Dermis blood vessel endothelial cell (primary cell): ENCODE measurements at regions not wholly inside any gene's neighbourhood (a gene's known extent, or its start where the extent isn't known, plus 50 kb on each side); places are given as distances from the start of the nearest gene placed in this dataset.

Experiments
- DNase-seq: peaks from one replicate; pipeline ENCODE4 v3.0.0; 2010

DNA sequence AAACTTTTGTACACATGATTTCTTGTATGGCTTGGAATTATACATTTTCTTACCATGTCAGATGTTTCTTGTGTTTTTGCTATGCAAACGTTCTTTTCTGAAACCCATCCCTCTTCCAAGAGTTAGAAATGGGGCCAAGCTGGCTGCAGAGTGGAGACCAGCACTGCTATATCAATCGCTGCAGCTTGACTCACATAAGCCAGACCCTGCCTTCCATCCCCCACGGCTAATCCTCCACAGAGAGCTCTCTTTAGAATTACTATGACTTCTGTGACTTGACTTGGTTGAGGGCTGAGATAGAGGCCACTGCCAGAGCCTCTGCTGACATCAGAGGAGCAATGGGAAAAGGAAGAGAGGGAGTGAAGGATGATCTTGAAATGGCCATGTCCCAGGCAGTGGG lies 147.9 kb downstream of the DACT1 start:
- DNase-seq: no peak

DNA sequence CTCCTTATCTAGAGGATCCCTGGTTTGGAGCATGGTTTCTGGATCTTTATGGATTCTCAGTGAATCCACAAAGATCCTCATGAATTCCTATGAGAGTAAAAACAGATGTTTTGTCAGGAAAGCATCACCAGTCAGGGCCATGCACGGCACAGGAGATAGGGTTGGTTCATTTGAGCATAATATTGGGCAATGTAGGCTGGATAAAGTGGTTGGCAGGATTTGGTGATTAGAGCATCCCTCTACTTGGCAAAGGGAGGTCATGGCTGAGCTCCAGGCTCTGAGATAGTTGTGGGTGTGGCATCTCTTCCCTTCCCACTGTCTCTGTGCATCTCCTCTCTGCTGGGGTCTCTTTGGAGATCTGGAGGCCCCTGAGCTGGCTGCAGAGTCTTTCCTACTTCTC lies 149.8 kb downstream of the DACT1 start:
- no peak for DNase-seq

DNA sequence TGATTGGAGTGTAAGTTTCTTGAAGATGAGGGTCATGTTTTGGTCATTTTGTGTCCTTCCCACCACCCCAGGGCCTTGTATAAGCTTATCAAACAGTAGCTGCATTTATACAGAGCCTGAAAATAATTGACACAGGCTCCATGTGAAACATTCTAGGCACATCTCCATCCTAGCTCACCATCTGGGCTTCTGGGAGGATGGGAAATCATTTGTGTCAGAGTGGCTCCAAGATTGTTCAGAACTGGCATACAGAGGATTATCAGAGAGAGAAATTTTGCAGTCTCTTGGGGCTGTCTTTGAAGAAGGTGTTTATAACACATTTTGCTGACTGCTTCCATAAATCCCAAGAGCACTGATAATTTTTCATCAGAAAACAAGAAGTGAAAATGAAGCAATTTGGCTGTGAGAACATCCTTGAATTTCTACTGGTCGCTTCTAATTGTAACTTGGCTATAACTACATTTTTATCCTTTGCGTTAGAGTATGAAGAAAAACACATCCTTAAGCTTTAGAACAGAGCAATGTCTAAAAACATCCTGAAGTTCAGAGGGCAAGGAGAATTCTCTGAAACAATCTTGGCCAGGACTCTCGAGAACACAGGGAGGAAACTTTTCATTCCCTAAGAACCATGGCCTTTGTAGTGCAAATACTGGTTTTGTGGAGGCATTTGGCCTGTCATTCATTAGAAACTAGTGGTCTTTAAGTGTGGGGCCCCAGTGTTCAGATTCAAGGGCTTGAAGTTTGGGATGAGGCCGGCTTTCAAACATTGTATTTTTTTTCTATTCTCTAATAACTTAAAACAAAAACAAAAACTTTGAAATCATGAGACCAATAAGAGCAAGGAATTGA lies 151.1 kb downstream of the DACT1 start:
- DNase-seq: no peak

DNA sequence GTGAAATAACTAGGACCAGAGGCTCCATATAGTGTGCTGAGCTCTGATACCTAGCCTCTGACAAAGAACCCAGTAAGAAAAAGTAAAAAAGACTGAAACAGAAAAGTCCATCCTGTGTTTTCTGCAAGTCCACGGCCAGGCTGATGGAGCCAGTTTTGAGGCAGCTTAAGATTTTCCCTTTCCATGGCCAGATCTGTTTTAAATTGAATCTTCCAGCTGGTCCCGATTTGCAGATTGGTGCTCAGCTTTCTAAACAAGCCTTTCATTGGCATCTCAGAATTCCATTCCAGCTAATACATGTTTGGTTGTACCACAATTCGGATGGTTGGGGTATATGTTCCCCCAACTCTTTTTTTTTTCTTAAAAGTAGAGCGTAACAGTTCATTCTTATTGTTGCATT lies 152.0 kb downstream of the DACT1 start:
- DNase-seq: no peak

DNA sequence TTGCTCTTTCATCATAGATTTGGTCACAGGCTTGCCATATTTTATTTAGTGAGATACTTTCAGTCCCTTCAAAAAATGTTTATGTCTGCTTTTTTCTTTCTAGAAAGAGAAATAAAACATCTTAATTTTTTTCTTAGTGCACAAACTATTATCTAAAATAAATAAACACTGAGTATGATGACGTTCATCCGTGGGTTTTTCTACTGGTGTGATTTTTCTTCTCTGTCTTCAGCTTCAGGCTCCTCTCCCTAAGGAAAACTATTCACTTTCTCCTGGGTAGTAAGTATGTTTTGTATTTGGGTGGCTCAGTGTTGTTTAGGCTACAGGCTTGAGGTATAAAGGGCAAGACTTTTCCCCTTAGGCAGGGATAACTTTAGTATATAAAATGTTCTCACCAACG lies 154.7 kb downstream of the DACT1 start:
- DNase-seq: no peak

DNA sequence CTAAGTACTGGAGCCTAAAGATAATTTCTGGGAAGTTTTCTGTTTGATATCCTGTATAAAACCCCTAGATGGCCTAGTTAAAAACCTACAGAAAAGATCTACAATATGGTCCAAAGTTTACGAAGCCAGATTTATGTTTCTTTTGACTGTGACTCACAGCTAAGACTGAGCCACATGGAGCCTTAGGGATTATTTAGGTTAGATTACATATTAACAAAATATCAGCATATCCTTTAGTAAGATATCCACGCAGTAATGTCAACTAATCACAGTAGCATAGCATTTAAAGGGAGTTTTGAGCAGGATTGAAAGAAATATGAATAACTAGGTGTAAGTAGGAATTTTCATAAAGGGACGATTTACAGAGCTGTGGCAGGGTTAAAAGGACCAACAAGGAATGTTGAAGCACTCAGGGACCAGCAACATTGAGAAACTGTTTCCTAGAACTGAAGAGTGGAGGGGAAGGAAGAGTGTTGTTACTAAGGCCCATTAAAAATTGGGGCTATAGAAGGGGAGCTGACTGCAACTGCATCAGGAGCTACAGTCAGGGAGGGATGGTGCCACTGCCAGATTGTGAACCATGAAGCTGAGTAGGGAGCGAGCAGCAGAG lies 155.5 kb downstream of the DACT1 start:
- no peak for DNase-seq

DNA sequence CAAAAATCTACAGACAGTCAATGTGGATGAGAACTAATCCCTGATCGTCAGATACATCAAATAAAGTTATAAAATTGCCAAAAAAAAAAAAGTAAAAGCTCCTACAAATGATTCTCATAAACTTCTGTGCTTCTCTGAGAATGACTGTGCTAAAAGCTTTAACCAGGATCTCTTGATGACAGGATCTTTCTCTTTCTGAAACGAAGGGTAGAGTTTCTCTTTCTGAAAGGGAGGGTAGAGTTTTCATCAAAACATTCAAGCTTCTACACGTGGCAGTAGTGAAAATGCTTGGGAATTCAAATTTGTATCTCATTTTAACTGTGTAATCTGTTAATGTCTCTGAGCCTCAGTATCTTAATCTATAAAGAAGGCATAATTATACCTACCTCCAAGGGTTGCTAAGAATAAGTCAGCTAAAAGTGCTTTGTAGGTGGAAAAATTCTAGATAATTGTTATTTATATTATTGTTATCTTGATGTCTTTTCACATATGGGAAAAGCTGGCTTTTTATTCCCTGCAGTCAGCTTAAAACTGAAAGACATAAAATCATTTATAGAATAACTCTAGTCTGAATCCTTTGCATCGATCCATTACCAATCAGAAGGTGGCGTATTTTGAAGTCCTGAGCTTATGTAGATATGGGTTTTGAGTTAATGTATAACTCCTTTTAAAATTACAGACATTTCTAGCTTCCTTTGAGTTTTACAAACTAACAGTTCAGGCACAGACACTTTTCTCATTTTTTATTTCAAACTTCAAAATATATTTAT lies 157.4 kb downstream of the DACT1 start:
- DNase-seq: no peak

DNA sequence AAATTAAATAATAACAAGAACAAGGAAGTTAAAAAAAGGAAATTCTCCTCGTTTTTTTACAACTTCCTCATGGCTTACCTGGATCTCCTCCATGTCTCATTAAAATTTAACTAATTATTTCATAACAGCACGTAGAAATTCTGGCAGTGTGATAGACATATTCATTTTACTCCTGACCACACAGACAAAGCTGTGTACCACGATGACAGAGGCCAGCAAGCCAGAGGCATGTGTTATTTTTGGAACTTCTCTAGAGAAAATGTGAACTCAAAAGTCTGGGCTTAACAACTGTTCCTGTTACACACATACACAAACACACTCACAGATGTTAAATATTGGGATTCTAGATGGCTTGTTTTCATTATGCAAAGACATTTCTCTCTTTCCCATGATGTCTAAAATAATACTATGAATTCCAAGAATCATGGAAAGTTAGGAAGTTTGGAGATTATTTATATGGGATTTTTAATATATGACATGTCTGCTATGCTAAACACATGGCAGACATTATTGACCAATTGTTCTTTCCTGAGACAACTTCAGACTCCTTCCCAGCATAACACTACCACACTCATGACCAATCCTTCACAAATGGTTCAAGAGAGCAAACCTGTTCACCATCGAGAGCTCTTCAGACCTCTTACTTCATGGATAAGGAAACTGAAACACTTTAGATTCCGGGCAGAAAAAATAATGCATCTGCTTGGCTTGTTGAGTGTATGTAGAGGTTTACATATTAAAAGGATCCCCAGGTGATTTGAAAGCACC lies 158.7 kb downstream of the DACT1 start:
- DNase-seq: no peak

DNA sequence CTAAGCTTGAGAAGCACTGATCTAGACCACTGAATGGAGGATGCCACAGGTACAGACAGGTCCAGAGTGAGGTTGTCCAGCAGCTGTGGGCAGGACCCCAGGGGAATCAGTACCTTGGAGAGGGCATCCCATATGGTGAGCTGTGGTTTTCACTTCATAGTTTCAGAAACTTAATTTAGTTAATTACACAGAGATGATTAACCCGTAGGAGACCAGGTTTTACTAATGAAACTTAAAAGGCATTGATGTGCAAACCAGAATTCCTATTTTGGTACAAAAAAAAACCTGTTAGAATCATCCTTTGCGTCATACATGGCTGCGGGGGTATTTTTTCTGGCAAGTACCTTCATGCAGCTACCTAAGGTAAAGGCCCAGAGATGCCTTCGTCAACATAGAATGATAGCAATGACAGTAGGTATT lies 159.3 kb downstream of the DACT1 start:
- DNase-seq: no peak

DNA sequence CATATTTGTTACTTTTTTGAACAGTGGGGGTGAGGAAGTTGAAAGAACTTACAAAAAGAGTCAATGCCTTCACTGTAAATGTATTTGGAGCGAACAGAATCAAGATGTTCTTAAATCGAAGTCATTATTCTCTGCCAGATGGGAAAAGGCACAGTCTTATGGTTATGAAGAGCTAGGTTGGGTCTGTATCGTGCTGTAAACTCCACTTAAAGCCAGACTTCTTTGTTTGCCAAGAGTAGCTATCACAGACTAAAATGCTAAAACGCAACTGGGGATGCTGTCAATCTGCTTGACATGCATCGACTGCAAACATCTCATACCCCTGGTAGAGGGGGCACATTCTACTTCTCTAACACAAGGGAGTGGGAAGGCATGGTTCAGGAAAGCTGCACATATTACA lies 160.4 kb downstream of the DACT1 start:
- no peak for DNase-seq

DNA sequence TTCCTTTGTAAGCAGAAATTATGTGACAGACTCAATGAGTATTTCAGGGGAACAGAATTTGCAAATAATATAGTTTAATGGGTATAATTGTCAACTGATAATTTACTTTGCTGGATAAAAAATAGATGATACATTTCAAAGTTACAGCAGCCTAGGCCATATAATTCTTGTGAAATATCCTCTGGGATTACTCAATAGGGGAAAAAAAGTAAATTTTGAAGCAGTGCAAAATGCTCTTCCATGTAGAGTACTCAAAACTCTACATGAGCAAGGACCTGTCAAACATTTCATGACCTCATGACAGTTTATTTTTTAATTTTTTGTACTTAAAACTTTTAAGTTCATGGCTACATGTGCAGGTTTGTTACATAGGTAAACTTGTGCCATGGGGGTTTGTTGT lies 163.3 kb downstream of the DACT1 start:
- DNase-seq: no peak

DNA sequence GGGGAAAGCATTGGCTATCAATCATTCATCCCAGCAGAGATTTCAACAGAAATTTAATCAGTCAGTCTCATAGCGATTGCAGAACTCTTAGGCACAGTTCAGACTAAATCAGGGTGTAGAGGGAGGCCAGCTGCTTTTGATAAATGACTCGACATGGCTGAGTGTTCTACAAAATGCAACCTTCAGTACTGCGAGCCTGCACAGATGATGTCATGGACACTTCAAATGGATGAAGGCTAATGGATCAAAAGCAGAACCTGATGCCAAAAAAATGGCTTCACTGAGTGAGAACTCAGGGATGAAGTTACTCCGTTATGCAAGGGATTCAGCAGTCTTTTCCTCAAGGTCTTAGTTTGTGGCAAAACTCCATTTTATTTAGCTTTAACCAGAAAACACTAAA lies 167.3 kb downstream of the DACT1 start:
- DNase-seq: no peak

DNA sequence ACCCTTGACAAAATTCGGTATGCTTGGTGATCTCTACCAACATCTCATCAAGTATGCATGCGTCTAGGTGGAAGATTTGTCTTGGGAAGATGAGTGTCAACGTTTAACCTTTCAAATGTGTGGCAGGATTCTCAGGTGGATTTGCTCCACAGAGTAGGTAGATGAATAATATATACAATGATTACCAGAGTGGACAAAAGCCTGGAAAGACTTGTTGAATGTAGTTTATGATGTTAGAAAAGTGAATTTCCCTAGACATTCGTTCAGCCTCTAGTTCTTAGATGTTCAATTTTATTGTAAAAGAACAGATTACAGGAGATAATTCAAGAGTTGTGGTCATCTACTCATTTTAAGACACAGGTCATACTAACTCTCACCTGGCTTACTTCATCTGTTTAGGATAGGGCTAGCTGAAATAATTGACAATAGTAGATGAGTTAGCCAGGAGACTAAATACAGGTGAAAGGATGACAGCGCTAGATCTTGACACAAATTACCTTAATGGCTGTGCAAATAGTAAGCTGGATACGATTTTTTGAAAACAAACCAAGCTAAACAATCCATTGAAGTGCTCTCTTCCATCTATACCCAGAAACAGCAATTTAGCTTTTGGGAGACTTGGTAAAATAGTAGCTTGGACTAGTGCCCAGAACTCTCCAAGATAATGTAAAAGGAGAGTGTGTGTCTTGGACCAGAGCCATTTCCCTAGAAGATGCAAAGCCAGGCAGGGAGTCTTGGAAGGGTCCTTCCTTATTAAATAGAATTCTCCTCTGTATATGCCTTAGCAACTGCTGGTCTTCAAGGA lies 168.0 kb downstream of the DACT1 start:
- peak; percentile 43 for DNase-seq

DNA sequence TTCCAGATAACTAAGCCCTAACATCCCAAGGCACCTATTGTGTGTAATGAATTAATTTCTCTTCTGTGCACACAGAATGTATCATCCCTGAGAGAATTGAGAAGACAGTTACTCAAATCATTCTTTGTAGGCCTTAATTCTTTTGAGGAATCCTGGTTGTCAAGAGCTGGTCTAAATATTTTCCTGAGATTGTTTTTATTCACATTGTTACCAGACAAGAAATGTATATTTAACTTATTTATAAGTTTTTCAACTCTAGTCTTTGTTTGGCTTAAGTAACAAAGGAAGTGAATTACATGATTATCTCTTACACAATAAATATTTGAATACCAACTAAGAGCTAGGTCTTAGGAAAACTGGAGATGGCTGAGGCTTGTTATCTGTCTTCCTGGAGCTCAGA lies 169.4 kb downstream of the DACT1 start:
- DNase-seq: no peak

DNA sequence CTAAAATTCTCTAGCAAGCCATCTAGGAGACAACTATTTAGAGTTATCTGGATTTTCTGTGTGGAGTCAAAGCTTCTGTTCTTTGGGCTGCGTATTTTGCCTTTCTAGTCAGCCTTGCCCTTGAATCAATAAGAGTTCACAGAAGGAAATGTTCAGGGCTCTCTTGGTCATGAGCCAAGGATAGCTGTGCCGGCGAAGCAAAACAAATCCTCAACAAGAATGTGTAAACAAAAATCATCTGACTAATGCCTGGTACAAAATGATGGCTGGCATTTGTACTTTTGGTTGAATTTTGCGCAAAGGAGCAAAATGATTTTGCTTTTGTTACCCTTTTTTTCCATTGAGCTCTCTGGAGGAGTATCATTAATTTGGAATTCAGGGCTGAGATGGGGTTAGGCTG lies 171.1 kb downstream of the DACT1 start:
- peak; percentile 46 for DNase-seq

DNA sequence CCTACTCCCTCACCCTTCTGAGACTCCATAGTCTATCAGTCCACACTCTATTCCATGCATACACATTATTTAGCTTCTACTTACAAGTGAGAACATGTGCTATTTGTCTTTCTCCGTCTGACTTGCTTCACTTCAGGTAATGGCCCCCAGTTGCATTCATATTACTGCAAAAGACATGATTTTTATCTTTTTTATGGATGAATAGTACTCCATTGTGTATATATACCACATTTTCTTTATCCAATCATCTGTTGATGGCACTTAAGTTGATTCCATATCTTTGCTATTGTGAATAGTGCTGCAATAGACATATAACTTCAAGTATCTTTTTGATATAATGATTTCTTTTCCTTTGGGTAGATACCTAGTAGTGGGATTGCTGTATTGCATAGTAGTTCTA lies 171.8 kb downstream of the DACT1 start:
- no peak for DNase-seq

DNA sequence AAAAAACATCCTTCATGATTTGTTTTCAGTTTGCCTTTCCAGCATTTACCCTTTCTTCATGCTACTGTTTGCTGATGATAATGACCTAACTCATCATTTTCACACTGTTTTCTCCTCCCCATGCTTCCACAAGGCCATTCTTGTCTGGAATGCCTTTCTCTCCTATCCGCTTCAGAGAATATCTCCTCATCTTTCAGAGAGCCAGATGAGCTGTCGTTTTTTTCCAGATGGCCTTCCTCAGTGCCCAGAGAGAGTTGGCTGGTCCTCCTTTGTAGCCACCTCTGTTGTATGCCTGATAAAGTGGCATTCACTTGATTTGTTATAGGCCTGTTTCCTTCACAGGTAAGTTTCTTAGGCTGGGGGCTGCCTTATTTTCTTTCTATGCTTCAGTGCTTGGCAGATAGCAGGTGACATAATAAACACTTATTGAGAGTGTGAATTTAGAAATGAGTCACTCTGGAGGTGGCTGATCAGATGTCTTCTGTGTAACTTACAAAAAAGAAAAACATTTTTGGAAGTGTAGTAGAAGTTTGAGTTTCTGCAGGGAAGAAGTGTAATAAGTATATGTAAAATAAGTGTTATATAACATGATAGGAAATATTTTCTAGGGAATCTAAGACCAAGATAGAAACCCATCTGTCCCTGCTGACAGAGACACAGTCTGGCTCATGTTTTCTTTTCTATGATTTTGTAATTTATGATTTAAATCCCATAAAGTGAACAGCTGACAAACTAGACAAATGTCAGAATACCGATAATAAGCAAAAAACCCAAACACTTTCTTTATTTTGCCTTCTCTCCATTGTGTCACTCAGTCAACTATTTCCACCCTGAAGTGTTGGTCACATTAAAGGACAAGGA lies 174.5 kb downstream of the DACT1 start:
- no peak for DNase-seq

DNA sequence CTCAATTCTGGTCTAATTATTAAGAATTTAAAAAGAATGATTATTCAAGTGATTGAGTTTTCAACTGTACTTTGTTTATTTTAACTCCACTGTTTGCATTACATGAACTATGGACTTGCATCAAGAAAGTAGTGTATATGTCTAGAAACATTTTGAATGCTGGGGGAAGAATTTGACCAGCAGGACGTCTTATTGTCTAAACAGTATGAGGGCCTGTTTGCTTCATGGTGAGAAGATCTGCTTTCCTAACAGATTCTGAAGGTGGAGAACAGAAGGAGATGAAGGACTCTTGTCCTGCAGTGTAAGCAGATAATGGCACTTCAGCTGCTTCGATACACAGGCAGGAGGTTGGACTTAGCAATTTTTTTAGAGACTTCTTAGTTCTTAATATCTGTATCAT lies 176.0 kb downstream of the DACT1 start:
- DNase-seq: no peak

DNA sequence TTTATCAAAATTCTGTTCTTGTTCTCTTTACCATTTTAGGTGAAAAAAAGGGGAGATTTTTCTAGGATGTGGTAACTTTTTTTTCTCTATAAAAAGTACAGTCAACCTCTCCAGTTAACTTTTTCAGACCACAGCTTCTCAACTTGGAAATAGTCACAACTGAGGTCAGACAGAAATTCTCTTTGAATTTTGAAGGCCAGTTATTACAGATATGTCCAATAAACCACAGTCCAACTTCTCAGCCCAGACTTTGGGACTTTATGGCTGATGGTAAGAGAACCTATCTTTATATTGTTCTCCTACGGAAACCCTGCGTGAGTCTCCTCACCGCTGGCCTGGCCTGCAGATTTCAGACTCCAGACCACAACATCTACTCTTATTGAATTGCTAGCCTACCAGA lies 176.7 kb downstream of the DACT1 start:
- DNase-seq: no peak

DNA sequence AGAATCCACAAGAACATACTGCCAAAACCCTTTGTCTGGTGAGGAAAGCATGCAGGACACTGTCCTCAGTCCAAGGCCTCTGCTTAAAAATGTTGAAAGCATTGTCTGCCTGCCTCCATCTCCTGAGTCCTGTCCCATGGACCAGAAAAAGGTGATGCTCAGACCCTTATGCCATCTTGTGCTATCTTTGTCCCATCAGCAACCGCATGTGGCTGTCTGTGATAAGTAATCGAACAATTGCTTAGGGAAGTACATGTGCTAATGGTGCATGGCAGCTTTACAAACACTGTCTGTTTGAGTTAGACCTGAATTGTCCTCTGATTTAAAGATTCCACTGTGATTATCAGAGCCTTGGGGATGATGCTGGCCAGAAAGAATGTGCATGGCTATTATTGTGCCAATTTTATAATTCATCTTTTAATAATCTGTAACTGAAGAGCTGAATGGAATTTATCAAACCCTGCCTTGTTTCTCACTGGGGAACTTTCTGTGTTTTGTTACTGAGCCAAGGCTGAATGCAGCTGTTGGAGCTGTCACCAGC lies 177.5 kb downstream of the DACT1 start:
- DNase-seq: no peak

DNA sequence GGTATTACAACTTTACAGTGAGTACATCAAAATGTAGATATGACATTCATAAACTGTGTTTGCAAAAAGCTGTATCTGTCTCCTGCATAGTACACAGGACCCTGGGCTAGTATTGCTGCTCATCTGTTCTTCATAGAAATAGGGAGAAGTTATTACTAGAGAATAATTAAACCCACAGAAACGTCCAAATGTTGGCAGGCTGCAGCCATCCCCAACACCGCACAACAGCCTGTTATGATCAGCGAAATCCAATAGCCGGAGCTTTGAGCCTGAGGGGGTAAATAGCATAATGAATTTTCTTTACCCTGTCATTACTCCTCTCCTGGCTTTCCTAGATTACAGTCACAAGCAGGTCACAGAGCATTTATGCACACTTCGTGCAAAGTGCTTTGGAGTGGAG lies 178.0 kb downstream of the DACT1 start:
- DNase-seq: no peak
